Stimulated activated CD4-positive, alpha-beta T cell treated with anti-CD3 and anti-CD28 coated beads, Interleukin-15, amount 100 ng/mL, for 24 hours (primary cell): ENCODE measurements at regions not wholly inside any gene's neighbourhood (a gene's known extent, or its start where the extent isn't known, plus 50 kb on each side); places are given as distances from the start of the nearest gene placed in this dataset.

Experiments
- DNase-seq: peaks from one replicate; pipeline ENCODE4 v3.0.0-alpha.2; 2020

DNA sequence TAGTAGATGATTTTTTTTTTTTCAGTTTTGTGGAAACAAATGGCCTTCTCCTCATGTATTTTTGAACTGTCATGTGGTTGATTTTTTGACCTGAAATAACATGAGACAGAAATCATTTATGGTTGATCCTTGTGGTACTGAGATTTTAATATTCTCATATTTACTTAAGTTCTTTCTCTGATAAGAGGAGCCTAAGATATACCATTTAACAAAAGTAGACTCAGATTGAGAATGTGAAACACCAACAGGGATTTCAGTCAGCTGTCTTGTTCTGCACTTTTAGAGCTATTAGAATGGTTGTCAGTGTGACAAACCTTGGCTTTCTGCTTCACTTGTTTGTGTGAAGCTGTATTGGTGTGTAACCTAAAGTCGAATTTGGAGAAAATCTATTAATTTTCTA, 575.7 kb downstream of the SPOCK3 start:
- DNase-seq: no peak

DNA sequence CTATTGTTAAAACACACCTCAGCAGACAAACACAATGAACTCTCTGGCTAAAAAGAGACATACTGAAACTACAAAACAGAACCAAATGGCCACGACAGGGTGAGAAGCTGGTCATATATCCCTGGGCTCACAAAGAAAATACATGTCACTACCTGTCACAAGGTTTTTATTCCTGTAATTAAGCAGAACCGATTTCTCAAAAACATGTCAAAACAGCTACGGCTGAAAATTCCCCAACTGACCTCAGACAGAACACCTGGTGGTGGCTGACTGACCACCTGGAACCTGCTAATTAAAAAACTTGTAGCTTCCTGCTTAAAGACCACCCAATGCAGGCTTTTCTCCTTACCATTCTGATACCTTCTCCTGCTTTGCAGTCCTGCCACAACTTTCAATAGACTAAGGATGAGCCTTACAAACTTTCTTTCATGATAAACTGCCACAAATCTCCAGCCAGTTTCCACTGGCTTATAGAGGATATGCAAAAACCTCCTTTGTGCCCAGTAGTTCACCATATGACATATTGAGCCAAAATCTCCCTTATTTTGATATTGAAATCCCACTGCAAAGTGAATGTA, 571.9 kb downstream of the SPOCK3 start:
- DNase-seq: no peak

DNA sequence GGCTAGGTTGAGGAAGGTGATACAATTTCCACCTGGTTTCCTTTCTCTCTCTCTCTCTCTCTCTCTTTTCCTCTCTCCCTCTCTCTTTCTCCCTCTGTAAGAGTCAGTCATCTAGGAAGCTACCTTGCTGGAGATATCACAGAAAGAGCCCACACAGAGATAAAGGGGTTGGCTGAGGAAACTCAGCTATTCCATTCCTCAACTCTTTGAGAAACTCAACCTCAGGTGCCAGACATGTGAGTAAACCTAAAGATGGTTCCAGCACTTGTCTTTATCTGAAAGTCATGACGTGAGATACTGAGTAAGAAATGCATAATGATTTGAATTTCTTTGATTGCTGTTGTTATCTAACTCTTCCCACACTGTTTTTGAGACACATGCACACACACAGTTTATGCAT, 564.0 kb downstream of the SPOCK3 start:
- no peak for DNase-seq

DNA sequence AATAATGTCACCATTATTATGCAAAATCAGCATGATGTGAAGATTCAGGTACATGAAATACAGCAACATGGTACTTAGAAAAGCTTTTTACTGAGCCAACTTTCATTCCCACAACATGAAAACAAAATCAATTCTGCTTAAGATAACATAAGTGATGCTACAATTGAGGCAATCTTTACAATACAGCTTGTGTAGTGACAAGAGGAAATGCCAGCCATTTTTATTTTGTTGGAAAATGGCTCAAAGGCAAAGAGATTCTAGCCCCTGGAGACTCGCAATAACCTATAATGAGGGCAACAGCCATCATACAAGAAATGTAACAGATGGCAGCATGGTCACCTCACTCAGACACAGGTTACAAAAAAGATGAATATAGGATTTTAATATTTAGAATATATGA, 560.4 kb downstream of the SPOCK3 start:
- DNase-seq: no peak

DNA sequence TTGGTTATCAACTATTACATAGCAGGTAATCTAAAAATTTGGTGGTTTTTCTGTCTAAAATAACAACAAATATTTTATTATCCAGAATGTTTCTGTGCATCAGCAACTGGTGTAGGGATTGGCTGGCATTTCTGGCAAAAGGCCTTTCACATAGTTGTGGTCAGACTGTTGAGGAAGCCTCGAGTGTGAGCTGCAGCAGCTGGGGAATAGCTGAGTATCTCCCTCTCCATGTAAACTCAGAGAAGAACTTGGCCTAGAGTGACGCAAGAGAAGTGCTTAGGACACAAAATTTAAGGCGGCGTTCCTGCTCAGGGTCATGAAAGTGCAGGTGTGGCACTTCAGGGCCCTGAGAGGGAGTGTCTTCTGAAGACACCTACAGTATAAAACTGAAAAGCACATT, 558.9 kb downstream of the SPOCK3 start:
- no peak for DNase-seq

DNA sequence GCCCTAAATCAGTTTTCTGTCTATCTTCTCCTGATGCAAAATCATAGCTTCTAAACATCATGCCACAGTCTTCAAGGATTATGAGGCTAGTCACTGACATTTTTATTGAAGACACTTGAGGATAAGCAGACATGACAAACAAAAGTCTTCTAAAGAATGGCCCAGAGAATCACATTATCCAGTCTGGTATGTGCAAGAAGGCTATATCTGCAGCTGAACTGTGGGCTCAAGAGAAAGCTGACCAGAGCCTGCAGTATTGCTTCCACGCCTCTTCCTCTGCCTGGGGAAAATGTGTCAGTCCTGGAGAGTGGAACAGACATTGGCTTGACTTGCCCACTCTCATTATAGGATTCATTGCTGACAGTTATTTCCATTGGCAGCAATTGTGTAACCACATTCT, 553.5 kb downstream of the SPOCK3 start:
- no peak for DNase-seq

DNA sequence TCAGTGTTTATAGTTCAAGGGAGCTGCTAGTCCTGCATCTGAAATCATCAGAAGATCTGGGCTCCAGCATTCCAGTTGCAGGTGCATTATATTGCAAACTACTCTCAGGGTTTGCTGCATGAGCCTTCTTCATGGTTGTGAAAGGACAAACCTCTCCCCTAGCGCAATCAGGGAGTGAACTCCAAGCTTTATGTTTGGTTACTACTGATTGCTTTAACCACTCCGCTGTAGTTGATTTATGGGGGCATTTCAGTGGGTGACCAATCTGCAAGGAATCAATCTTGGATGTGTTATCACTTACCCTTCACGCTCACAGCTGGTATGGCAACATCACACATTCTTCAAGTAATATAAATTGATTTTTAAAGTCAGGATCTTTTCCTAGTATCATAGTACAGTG, 552.1 kb downstream of the SPOCK3 start:
- DNase-seq: no peak
